ENCODE measurements at regions not wholly inside any gene's neighbourhood (a gene's known extent, or its start where the extent isn't known, plus 50 kb on each side); places are given as distances from the start of the nearest gene placed in this dataset.

GRCh38 chr13:86838411-86839120 lies 832.6 kb upstream of the SLITRK5 start:
- H3K27me3 ChIP-seq (ENCODE audit: insufficient read depth, low read length): no peaks in the 10 kb centered on the region
- H3K9ac ChIP-seq (ENCODE audit: low read length): no peak overlapping the region
- H3F3A ChIP-seq (ENCODE audit: insufficient read depth, low read length): no peaks in the 10 kb centered on the region
- H3K27ac ChIP-seq (ENCODE audit: low read depth, low read length, poor library complexity, severe bottlenecking): no peak overlapping the region
- peaks cover 12% of the 10 kb centered on the region; the same call in 1 of the 2 replicates for H3K9me3 ChIP-seq (ENCODE audit: low read length)
- no peak overlapping the region for H3K4me3 ChIP-seq (ENCODE audit: low read depth, low read length, poor library complexity, severe bottlenecking)
- H3K79me2 ChIP-seq (ENCODE audit: insufficient read depth, low read length): no peaks in the 10 kb centered on the region
- TF ChIP-seq EZH2 (IDR thresholded peaks at IDR 0.05; ENCODE audit: borderline replicate concordance, low read length): no peak
- TF ChIP-seq, protein P1, sequence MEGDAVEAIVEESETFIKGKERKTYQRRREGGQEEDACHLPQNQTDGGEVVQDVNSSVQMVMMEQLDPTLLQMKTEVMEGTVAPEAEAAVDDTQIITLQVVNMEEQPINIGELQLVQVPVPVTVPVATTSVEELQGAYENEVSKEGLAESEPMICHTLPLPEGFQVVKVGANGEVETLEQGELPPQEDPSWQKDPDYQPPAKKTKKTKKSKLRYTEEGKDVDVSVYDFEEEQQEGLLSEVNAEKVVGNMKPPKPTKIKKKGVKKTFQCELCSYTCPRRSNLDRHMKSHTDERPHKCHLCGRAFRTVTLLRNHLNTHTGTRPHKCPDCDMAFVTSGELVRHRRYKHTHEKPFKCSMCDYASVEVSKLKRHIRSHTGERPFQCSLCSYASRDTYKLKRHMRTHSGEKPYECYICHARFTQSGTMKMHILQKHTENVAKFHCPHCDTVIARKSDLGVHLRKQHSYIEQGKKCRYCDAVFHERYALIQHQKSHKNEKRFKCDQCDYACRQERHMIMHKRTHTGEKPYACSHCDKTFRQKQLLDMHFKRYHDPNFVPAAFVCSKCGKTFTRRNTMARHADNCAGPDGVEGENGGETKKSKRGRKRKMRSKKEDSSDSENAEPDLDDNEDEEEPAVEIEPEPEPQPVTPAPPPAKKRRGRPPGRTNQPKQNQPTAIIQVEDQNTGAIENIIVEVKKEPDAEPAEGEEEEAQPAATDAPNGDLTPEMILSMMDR (IDR thresholded peaks at IDR 0.05; ENCODE audit: low read length): no peak
- H3K4me1 ChIP-seq (ENCODE audit: insufficient read depth, low read length, severe bottlenecking): no peaks in the 10 kb centered on the region
- no peaks in the 10 kb centered on the region for H4K20me1 ChIP-seq (ENCODE audit: insufficient read depth, low read length)
- no peak overlapping the region for H2AFZ ChIP-seq (ENCODE audit: low read length)
- H3K4me2 ChIP-seq (ENCODE audit: low read length): no peak overlapping the region
- no peaks in the 10 kb centered on the region for H3K9me2 ChIP-seq (ENCODE audit: low read depth, low read length)
- no peaks in the 10 kb centered on the region for H3K36me3 ChIP-seq (ENCODE audit: insufficient read depth, low read length)

- H3K4me1 ChIP-seq (ENCODE audit: insufficient read depth, low read length, severe bottlenecking): no peaks in the 10 kb centered on the region
- no peak overlapping the region for H3K27ac ChIP-seq (ENCODE audit: low read depth, low read length, poor library complexity, severe bottlenecking)
- no peaks in the 10 kb centered on the region for H4K20me1 ChIP-seq (ENCODE audit: insufficient read depth, low read length)
- H3K79me2 ChIP-seq (ENCODE audit: insufficient read depth, low read length): no peaks in the 10 kb centered on the region
- H3K27me3 ChIP-seq (ENCODE audit: insufficient read depth, low read length): no peaks in the 10 kb centered on the region
- peaks cover 12% of the 10 kb centered on the region; the same call in 1 of the 2 replicates for H3K9me3 ChIP-seq (ENCODE audit: low read length)
- no peak for TF ChIP-seq EZH2 (IDR thresholded peaks at IDR 0.05; ENCODE audit: borderline replicate concordance, low read length)
- TF ChIP-seq, protein P1 (IDR thresholded peaks at IDR 0.05; ENCODE audit: low read length): no peak
- no peaks in the 10 kb centered on the region for H3K36me3 ChIP-seq (ENCODE audit: insufficient read depth, low read length)
- no peak overlapping the region for H2AFZ ChIP-seq (ENCODE audit: low read length)
- H3K9ac ChIP-seq (ENCODE audit: low read length): no peak overlapping the region
- H3F3A ChIP-seq (ENCODE audit: insufficient read depth, low read length): no peaks in the 10 kb centered on the region
- no peak overlapping the region for H3K4me2 ChIP-seq (ENCODE audit: low read length)
- H3K4me3 ChIP-seq (ENCODE audit: low read depth, low read length, poor library complexity, severe bottlenecking): no peak overlapping the region
- no peaks in the 10 kb centered on the region for H3K9me2 ChIP-seq (ENCODE audit: low read depth, low read length)
Measured at GRCh38 chr13:86839221-86839620, 832.0 kb upstream of the SLITRK5 start.

DNA sequence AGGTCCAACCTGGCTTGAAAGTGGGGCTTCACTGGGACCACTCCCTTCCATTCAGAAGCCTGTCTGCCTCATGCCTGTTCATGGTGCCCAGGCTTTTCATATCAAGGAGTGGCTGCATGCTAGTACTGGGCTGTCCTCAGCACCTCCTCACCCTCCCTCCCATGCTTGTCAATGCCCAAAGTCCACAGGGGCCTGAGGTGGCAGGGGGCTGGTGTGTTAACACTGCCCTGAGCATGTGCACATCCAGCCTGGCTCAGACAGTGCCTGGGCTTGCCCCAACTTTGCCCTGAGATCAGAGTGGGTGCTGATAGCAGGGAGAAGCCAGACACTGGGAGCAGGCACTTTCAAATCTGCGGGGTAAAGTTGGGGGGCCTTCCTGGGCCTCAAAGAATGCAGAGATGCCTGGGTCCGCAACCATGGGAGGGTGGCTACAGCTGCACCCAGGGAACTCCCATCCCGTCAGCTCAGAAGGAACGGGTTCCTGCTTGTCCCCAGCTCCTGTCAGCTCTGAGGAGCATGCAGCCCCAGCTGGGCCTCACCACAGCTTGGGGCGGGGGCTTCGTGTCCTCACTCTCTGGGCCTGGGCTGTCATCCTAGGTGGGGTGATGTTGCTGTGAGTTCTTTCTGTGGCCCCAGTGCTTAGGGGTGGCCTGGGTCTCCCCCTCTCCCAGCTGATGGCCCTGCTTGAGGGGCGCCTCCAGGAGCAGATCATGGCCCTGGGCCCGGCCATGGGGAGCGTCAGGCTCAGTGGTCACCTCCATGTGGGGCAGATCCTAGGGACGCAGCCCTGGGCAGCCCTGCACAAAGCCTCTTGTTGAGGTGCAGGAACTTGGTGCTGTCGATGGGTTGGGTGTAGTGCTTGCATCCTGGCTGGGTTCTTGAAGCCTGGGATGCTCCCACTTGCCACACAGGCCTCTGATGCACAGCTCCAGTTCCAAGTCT lies 830.6 kb upstream of the SLITRK5 start:
- Histone ChIP-seq H3K27me3 (ENCODE audit: insufficient read depth, low read length) (no peaks in the 10 kb centered on the region), H4K20me1 (ENCODE audit: insufficient read depth, low read length) (no peaks in the 10 kb centered on the region), H3K4me1 (ENCODE audit: insufficient read depth, low read length, severe bottlenecking) (no peaks in the 10 kb centered on the region), H3K79me2 (ENCODE audit: insufficient read depth, low read length) (no peaks in the 10 kb centered on the region), H3K4me3 (ENCODE audit: low read depth, low read length, poor library complexity, severe bottlenecking) (no peak overlapping the region), H3F3A (ENCODE audit: insufficient read depth, low read length) (no peaks in the 10 kb centered on the region), H3K9me2 (ENCODE audit: low read depth, low read length) (no peaks in the 10 kb centered on the region), H3K27ac (ENCODE audit: low read depth, low read length, poor library complexity, severe bottlenecking) (no peak overlapping the region), H2AFZ (ENCODE audit: low read length) (no peak overlapping the region), H3K9ac (ENCODE audit: low read length) (no peak overlapping the region), H3K4me2 (ENCODE audit: low read length) (no peak overlapping the region), H3K36me3 (ENCODE audit: insufficient read depth, low read length) (no peaks in the 10 kb centered on the region), H3K9me3 (ENCODE audit: low read length) (peaks cover 6% of the 10 kb centered on the region; the same call in 1 of the 2 replicates)
- TF ChIP-seq, protein P1 (IDR thresholded peaks at IDR 0.05; ENCODE audit: low read length): no peak
- TF ChIP-seq EZH2 (IDR thresholded peaks at IDR 0.05; ENCODE audit: borderline replicate concordance, low read length): no peak

All from OCI-LY1 (cell line).